ENCODE measurements at regions not wholly inside any gene's neighbourhood (a gene's known extent, or its start where the extent isn't known, plus 50 kb on each side); places are given as distances from the start of the nearest gene placed in this dataset.

- no peak for DNase-seq
Observed at GRCh38 chr1:47608296-47608875, 170.5 kb downstream of the FOXD2 start.

- no peak for DNase-seq
Observed at GRCh38 chr1:47611992-47612391, 174.1 kb downstream of the FOXD2 start.

- DNase-seq: no peak
Observed at GRCh38 chr1:47612819-47613218, 175.0 kb downstream of the FOXD2 start.

- no peak for DNase-seq
Observed at GRCh38 chr1:47616036-47616435, 178.2 kb downstream of the FOXD2 start.

GRCh38 chr1:47616906-47617305, 179.1 kb downstream of the FOXD2 start:
- DNase-seq: no peak

- no peak for DNase-seq
Observed at GRCh38 chr1:47617381-47618221, 179.8 kb downstream of the FOXD2 start.

GRCh38 chr1:47618222-47618720, 180.4 kb downstream of the FOXD2 start:
- DNase-seq: no peak

- DNase-seq: no peak
Observed at GRCh38 chr1:47618830-47619229, 181.0 kb downstream of the FOXD2 start.

- no peak for DNase-seq
Observed at GRCh38 chr1:47621483-47621882, 183.6 kb downstream of the FOXD2 start.

- no peak for DNase-seq
Observed at GRCh38 chr1:47621977-47622376, 184.1 kb downstream of the FOXD2 start.

GRCh38 chr1:47622776-47623556, 185.1 kb downstream of the FOXD2 start:
- no peak for DNase-seq

- DNase-seq: no peak
Observed at GRCh38 chr1:47623557-47623940, 185.7 kb downstream of the FOXD2 start.

- no peak for DNase-seq
Observed at GRCh38 chr1:47624531-47624930, 186.7 kb downstream of the FOXD2 start.

- no peak for DNase-seq
Observed at GRCh38 chr1:47627016-47627415, 189.2 kb downstream of the FOXD2 start.

GRCh38 chr1:47627471-47628370, 189.9 kb downstream of the FOXD2 start:
- no peak for DNase-seq

- no peak for DNase-seq
Observed at GRCh38 chr1:47629201-47629600, 191.4 kb downstream of the FOXD2 start.

- no peak for DNase-seq
Observed at GRCh38 chr1:47630346-47630745, 192.5 kb downstream of the FOXD2 start.

- DNase-seq: no peak
Observed at GRCh38 chr1:47631411-47631995, 193.7 kb downstream of the FOXD2 start.

- no peak for DNase-seq
Observed at GRCh38 chr1:47635111-47635510, 197.3 kb downstream of the FOXD2 start.

GRCh38 chr1:47635597-47635996, 197.8 kb downstream of the FOXD2 start:
- DNase-seq: no peak

- no peak for DNase-seq
Observed at GRCh38 chr1:47637111-47637685, 199.4 kb downstream of the FOXD2 start.

GRCh38 chr1:47638240-47638639, 200.4 kb downstream of the FOXD2 start:
- DNase-seq: no peak
